ENCODE measurements at regions not wholly inside any gene's neighbourhood (a gene's known extent, or its start where the extent isn't known, plus 50 kb on each side); places are given as distances from the start of the nearest gene placed in this dataset.

DNA sequence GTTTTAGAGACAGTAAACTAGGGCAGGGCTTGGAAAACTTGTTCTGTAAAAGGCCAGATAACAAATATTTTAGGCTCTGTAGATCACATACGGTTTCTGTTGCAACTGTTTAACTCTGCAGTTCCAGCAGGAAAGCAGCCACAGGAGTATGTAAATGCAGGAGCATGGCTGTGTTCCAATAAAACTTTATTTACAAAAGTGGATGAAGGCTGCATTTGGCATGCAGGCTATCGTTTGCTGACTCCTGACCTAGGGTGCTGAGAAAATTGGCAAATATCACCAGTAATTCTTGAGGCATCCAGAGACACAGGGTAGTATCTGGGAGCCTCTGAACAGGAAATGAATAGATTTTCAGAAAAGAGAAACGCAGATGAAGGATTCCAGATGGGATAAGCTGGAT lies 274.0 kb downstream of the MAF start:
- TF ChIP-seq POLR2AphosphoS5 (IDR thresholded peaks at IDR 0.05; ENCODE audit: low read depth, low read length) (no peak), FOXJ3 (CRISPR knock-in tag; IDR thresholded peaks at IDR 0.05) (no peak), EZH2phosphoT487 (IDR thresholded peaks at IDR 0.05; ENCODE audit: borderline replicate concordance, low read depth) (no peak), YY1 (IDR thresholded peaks at IDR 0.05; ENCODE audit: low read depth) (no peak), MXI1 (IDR thresholded peaks at IDR 0.05; ENCODE audit: low read depth, low read length) (no peak), SIN3A (IDR thresholded peaks at IDR 0.05; ENCODE audit: borderline replicate concordance, low read depth, low read length) (no peak), GABPA (IDR thresholded peaks at IDR 0.05; ENCODE audit: low read depth) (no peak), EP300 (IDR thresholded peaks at IDR 0.05; ENCODE audit: borderline replicate concordance in 1 of 2, low read depth in 1 of 2, low read length in 1 of 2) (no peak)
- TF ChIP-seq, protein P1, sequence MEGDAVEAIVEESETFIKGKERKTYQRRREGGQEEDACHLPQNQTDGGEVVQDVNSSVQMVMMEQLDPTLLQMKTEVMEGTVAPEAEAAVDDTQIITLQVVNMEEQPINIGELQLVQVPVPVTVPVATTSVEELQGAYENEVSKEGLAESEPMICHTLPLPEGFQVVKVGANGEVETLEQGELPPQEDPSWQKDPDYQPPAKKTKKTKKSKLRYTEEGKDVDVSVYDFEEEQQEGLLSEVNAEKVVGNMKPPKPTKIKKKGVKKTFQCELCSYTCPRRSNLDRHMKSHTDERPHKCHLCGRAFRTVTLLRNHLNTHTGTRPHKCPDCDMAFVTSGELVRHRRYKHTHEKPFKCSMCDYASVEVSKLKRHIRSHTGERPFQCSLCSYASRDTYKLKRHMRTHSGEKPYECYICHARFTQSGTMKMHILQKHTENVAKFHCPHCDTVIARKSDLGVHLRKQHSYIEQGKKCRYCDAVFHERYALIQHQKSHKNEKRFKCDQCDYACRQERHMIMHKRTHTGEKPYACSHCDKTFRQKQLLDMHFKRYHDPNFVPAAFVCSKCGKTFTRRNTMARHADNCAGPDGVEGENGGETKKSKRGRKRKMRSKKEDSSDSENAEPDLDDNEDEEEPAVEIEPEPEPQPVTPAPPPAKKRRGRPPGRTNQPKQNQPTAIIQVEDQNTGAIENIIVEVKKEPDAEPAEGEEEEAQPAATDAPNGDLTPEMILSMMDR (IDR thresholded peaks at IDR 0.05) = no peak
- TF ChIP-seq, protein P2, sequence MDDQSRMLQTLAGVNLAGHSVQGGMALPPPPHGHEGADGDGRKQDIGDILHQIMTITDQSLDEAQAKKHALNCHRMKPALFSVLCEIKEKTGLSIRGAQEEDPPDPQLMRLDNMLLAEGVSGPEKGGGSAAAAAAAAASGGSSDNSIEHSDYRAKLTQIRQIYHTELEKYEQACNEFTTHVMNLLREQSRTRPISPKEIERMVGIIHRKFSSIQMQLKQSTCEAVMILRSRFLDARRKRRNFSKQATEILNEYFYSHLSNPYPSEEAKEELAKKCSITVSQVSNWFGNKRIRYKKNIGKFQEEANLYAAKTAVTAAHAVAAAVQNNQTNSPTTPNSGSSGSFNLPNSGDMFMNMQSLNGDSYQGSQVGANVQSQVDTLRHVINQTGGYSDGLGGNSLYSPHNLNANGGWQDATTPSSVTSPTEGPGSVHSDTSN (IDR thresholded peaks at IDR 0.05) = no peak
- TF ChIP-seq, protein P3, sequence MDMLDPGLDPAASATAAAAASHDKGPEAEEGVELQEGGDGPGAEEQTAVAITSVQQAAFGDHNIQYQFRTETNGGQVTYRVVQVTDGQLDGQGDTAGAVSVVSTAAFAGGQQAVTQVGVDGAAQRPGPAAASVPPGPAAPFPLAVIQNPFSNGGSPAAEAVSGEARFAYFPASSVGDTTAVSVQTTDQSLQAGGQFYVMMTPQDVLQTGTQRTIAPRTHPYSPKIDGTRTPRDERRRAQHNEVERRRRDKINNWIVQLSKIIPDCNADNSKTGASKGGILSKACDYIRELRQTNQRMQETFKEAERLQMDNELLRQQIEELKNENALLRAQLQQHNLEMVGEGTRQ (IDR thresholded peaks at IDR 0.05; ENCODE audit: borderline replicate concordance, low read depth, low read length) = no peak
- TF ChIP-seq, protein P4, sequence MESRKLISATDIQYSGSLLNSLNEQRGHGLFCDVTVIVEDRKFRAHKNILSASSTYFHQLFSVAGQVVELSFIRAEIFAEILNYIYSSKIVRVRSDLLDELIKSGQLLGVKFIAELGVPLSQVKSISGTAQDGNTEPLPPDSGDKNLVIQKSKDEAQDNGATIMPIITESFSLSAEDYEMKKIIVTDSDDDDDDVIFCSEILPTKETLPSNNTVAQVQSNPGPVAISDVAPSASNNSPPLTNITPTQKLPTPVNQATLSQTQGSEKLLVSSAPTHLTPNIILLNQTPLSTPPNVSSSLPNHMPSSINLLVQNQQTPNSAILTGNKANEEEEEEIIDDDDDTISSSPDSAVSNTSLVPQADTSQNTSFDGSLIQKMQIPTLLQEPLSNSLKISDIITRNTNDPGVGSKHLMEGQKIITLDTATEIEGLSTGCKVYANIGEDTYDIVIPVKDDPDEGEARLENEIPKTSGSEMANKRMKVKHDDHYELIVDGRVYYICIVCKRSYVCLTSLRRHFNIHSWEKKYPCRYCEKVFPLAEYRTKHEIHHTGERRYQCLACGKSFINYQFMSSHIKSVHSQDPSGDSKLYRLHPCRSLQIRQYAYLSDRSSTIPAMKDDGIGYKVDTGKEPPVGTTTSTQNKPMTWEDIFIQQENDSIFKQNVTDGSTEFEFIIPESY (IDR thresholded peaks at IDR 0.05; ENCODE audit: borderline replicate concordance, low read depth) = no peak

Data from SK-N-SH (cell line).